ENCODE measurements at regions not wholly inside any gene's neighbourhood (a gene's known extent, or its start where the extent isn't known, plus 50 kb on each side); places are given as distances from the start of the nearest gene placed in this dataset.

- Histone ChIP-seq H4K20me1 (ENCODE audit: control insufficient read depth, extremely low read depth, insufficient read depth, low read length) (no peaks in the 10 kb centered on the region), H3K9ac (ENCODE audit: insufficient read depth, low read length) (no peak overlapping the region), H3K4me3 (replicated peaks in 1 of 4; ENCODE audit: control extremely low read depth in 1 of 4, insufficient read depth in 1 of 4, low read depth in 3 of 4, low read length in 4 of 4) (no peak overlapping the region), H3K4me2 (ENCODE audit: extremely low read depth, insufficient read depth, low read length) (no peak overlapping the region), H3K4me1 (ENCODE audit: control insufficient read depth, extremely low read depth, insufficient read depth, low read length) (peaks cover 1% of the 10 kb centered on the region), H2AFZ (ENCODE audit: low read length) (no peak overlapping the region), H3K27ac (ENCODE audit: insufficient read depth, low read length) (no peak overlapping the region), H3K36me3 (ENCODE audit: control insufficient read depth, insufficient read depth, low read length) (no peaks in the 10 kb centered on the region), H3K79me2 (ENCODE audit: control insufficient read depth, insufficient read depth, low read length) (no peaks in the 10 kb centered on the region), H3K27me3 (ENCODE audit: control insufficient read depth, insufficient read depth, low read length) (no peaks in the 10 kb centered on the region), H3K9me3 (ENCODE audit: control insufficient read depth, insufficient read depth, low read depth, low read length) (no peaks in the 10 kb centered on the region)
- no peak for DNase-seq (ENCODE audit: low read depth in 2 of 2)
- TF ChIP-seq CTCF (conservative IDR thresholded peaks at IDR 0.05 in 1 of 2, IDR thresholded peaks at IDR 0.05 in 1 of 2; ENCODE audit: low read depth in 1 of 2, low read length in 2 of 2) (no peak), EZH2 (IDR thresholded peaks at IDR 0.05; ENCODE audit: low read length, missing control alignments) (no peak)
Observed at GRCh38 chrX:8864161-8864560, 63.0 kb upstream of the FAM9A start.

- Histone ChIP-seq H3K9me3 (ENCODE audit: control insufficient read depth, insufficient read depth, low read depth, low read length) (no peaks in the 10 kb centered on the region), H3K36me3 (ENCODE audit: control insufficient read depth, insufficient read depth, low read length) (no peaks in the 10 kb centered on the region), H3K4me1 (ENCODE audit: control insufficient read depth, extremely low read depth, insufficient read depth, low read length) (no peaks in the 10 kb centered on the region), H3K27me3 (ENCODE audit: control insufficient read depth, insufficient read depth, low read length) (no peaks in the 10 kb centered on the region), H3K79me2 (ENCODE audit: control insufficient read depth, insufficient read depth, low read length) (no peaks in the 10 kb centered on the region), H3K4me2 (ENCODE audit: extremely low read depth, insufficient read depth, low read length) (no peak overlapping the region), H3K9ac (ENCODE audit: insufficient read depth, low read length) (no peak overlapping the region), H2AFZ (ENCODE audit: low read length) (no peak overlapping the region), H3K27ac (ENCODE audit: insufficient read depth, low read length) (no peak overlapping the region), H3K4me3 (replicated peaks in 1 of 4; ENCODE audit: control extremely low read depth in 1 of 4, insufficient read depth in 1 of 4, low read depth in 3 of 4, low read length in 4 of 4) (no peak overlapping the region), H4K20me1 (ENCODE audit: control insufficient read depth, extremely low read depth, insufficient read depth, low read length) (no peaks in the 10 kb centered on the region)
- DNase-seq (ENCODE audit: low read depth in 2 of 2), result no peak
- no peak for TF ChIP-seq CTCF (conservative IDR thresholded peaks at IDR 0.05 in 1 of 2, IDR thresholded peaks at IDR 0.05 in 1 of 2; ENCODE audit: low read depth in 1 of 2, low read length in 2 of 2)
- no peak for TF ChIP-seq EZH2 (IDR thresholded peaks at IDR 0.05; ENCODE audit: low read length, missing control alignments)
Observed at GRCh38 chrX:8861908-8862307, 60.7 kb upstream of the FAM9A start.

GRCh38 chrX:8851231-8851886, 50.2 kb upstream of the FAM9A start:
- no peak overlapping the region for H3K4me2 ChIP-seq (ENCODE audit: extremely low read depth, insufficient read depth, low read length)
- H3K9me3 ChIP-seq (ENCODE audit: control insufficient read depth, insufficient read depth, low read depth, low read length), result no peaks in the 10 kb centered on the region
- no peaks in the 10 kb centered on the region for H3K4me1 ChIP-seq (ENCODE audit: control insufficient read depth, extremely low read depth, insufficient read depth, low read length)
- no peaks in the 10 kb centered on the region for H4K20me1 ChIP-seq (ENCODE audit: control insufficient read depth, extremely low read depth, insufficient read depth, low read length)
- H3K36me3 ChIP-seq (ENCODE audit: control insufficient read depth, insufficient read depth, low read length), result no peaks in the 10 kb centered on the region
- no peak overlapping the region for H3K9ac ChIP-seq (ENCODE audit: insufficient read depth, low read length)
- TF ChIP-seq CTCF (conservative IDR thresholded peaks at IDR 0.05 in 1 of 2, IDR thresholded peaks at IDR 0.05 in 1 of 2; ENCODE audit: low read depth in 1 of 2, low read length in 2 of 2), result no peak
- no peak for TF ChIP-seq EZH2 (IDR thresholded peaks at IDR 0.05; ENCODE audit: low read length, missing control alignments)
- H3K4me3 ChIP-seq (replicated peaks in 1 of 4; ENCODE audit: control extremely low read depth in 1 of 4, insufficient read depth in 1 of 4, low read depth in 3 of 4, low read length in 4 of 4), result no peak overlapping the region
- H3K79me2 ChIP-seq (ENCODE audit: control insufficient read depth, insufficient read depth, low read length), result no peaks in the 10 kb centered on the region
- no peak overlapping the region for H2AFZ ChIP-seq (ENCODE audit: low read length)
- no peak overlapping the region for H3K27ac ChIP-seq (ENCODE audit: insufficient read depth, low read length)
- H3K27me3 ChIP-seq (ENCODE audit: control insufficient read depth, insufficient read depth, low read length), result no peaks in the 10 kb centered on the region
- no peak for DNase-seq (ENCODE audit: low read depth in 2 of 2)

Data from fibroblast of lung (primary cell).